ENCODE measurements at regions not wholly inside any gene's neighbourhood (a gene's known extent, or its start where the extent isn't known, plus 50 kb on each side); places are given as distances from the start of the nearest gene placed in this dataset.

DNA sequence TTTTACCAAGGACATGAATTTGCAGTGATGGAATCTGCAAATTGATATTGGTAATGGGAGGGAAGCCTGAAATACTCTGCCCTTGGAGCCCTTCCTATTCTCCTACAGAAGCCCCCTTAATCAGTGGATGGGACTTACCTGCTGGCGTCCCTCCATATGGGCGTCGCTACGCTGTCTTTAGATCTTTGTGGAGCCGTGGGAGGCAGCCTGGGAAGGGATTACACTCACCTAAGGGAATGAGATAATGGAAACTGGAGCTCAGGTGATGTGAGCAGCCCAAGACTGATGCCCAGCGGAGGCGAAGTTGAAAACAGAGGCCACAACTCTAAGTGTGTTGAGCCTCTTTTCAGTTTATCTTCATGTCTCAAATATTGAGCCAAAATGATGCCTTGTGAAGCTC is 306.6 kb downstream of the MYCN start:
- TF ChIP-seq, protein P1, sequence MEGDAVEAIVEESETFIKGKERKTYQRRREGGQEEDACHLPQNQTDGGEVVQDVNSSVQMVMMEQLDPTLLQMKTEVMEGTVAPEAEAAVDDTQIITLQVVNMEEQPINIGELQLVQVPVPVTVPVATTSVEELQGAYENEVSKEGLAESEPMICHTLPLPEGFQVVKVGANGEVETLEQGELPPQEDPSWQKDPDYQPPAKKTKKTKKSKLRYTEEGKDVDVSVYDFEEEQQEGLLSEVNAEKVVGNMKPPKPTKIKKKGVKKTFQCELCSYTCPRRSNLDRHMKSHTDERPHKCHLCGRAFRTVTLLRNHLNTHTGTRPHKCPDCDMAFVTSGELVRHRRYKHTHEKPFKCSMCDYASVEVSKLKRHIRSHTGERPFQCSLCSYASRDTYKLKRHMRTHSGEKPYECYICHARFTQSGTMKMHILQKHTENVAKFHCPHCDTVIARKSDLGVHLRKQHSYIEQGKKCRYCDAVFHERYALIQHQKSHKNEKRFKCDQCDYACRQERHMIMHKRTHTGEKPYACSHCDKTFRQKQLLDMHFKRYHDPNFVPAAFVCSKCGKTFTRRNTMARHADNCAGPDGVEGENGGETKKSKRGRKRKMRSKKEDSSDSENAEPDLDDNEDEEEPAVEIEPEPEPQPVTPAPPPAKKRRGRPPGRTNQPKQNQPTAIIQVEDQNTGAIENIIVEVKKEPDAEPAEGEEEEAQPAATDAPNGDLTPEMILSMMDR (conservative IDR thresholded peaks at IDR 0.05), result no peak
- Mint-ChIP-seq H3K9me3 (no peaks in the 10 kb centered on the region), H3K27ac (ENCODE audit: unreplicated experiment) (no peak overlapping the region), H3K4me1 (peaks cover 70% of the 10 kb centered on the region), H3K36me3 (ENCODE audit: low read depth) (no peaks in the 10 kb centered on the region), H3K4me3 (no peak overlapping the region), H3K27me3 (ENCODE audit: low read depth) (peaks cover 3% of the 10 kb centered on the region)
- DNase-seq (ENCODE audit: low read depth, low spot score), result no peak

DNA sequence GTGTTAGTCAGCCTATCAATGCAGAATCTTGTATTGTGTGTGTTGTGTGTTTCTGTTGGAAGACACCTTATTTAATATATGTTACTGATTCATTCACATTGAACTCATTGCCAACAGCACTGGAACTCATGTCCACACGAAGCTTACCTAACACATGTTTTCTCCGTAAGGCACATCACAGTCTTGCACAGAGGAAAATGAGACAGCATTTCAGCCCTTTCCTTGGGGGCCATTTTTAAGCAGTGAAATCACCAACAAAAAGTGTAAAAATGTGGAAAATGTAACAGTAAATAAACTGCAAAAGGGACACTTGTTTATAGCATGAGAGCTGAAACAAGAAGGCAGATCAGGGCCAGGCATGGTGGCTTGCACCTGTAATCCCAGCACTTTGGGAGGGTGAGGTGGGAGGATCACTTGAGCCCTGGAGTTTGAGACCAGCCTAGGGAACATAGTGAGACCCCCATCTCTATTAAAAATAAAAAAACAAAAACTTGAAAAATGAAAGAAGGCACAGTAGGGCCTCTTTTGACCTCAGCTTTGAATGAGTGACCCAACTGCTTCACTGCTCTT is 306.0 kb downstream of the MYCN start:
- DNase-seq (ENCODE audit: low read depth, low spot score), result no peak
- H3K4me1 Mint-ChIP-seq, result peaks cover 70% of the 10 kb centered on the region
- no peak overlapping the region for H3K27ac Mint-ChIP-seq (ENCODE audit: unreplicated experiment)
- no peaks in the 10 kb centered on the region for H3K36me3 Mint-ChIP-seq (ENCODE audit: low read depth)
- TF ChIP-seq, protein P1 (conservative IDR thresholded peaks at IDR 0.05), result no peak
- peaks cover 3% of the 10 kb centered on the region for H3K27me3 Mint-ChIP-seq (ENCODE audit: low read depth)
- H3K9me3 Mint-ChIP-seq, result no peaks in the 10 kb centered on the region
- no peak overlapping the region for H3K4me3 Mint-ChIP-seq

DNA sequence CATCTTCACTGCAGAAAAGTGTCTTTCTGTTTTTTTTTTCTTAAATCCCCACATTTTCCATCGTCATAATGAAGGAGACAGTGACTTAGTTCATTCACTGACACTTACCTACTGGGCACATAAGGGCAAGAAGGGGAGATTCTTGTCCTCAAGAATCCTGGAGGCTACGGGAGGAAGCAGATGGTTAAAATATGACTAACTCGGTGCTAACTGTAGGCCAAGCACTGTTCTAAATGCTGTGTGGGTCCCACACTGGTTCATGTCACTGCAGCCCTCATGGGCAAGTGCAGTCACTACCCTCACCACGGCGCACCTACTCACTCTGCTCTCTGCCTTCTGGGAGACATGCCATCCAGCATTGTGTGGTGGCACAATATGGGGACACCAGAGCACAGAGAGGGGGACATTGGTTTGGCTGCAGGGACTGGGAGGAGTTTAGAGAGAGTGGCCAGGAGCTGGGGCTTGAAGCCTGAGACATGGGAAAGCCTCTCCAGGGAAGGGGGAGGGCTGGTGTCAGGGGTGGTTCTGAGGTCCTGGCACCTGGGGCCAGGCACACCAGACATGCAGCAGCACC is 305.2 kb downstream of the MYCN start:
- DNase-seq (ENCODE audit: low read depth, low spot score), result no peak
- Mint-ChIP-seq H3K27me3 (ENCODE audit: low read depth) (peaks cover 3% of the 10 kb centered on the region), H3K4me3 (no peak overlapping the region), H3K4me1 (peaks cover 70% of the 10 kb centered on the region), H3K27ac (ENCODE audit: unreplicated experiment) (peak overlapping the region; percentile 37), H3K9me3 (no peaks in the 10 kb centered on the region), H3K36me3 (ENCODE audit: low read depth) (no peaks in the 10 kb centered on the region)
- TF ChIP-seq, protein P1 (conservative IDR thresholded peaks at IDR 0.05), result no peak

DNA sequence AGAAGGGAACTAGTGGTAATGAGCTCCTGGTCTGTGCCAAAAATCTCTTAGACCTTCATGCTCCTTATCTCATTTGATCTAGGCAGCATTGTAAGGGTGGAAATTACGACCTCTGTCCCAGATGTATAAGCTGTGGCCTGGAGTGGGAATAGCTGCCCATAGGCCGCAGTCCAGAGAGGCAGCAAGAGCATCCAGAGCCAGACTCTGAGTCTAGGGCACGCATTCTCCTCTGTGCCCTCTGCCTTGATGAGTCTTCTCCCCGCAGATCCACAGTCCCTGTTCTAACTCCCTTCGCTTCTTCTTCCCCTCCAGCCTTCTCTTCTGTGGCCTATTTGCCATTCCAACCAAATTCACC is 304.6 kb downstream of the MYCN start:
- Mint-ChIP-seq H3K36me3 (ENCODE audit: low read depth) (no peaks in the 10 kb centered on the region), H3K27me3 (ENCODE audit: low read depth) (peaks cover 3% of the 10 kb centered on the region), H3K4me1 (peaks cover 71% of the 10 kb centered on the region), H3K9me3 (no peaks in the 10 kb centered on the region), H3K4me3 (no peak overlapping the region), H3K27ac (ENCODE audit: unreplicated experiment) (peak overlapping the region; percentile 45)
- TF ChIP-seq, protein P1 (conservative IDR thresholded peaks at IDR 0.05), result no peak
- DNase-seq (ENCODE audit: low read depth, low spot score), result no peak

DNA sequence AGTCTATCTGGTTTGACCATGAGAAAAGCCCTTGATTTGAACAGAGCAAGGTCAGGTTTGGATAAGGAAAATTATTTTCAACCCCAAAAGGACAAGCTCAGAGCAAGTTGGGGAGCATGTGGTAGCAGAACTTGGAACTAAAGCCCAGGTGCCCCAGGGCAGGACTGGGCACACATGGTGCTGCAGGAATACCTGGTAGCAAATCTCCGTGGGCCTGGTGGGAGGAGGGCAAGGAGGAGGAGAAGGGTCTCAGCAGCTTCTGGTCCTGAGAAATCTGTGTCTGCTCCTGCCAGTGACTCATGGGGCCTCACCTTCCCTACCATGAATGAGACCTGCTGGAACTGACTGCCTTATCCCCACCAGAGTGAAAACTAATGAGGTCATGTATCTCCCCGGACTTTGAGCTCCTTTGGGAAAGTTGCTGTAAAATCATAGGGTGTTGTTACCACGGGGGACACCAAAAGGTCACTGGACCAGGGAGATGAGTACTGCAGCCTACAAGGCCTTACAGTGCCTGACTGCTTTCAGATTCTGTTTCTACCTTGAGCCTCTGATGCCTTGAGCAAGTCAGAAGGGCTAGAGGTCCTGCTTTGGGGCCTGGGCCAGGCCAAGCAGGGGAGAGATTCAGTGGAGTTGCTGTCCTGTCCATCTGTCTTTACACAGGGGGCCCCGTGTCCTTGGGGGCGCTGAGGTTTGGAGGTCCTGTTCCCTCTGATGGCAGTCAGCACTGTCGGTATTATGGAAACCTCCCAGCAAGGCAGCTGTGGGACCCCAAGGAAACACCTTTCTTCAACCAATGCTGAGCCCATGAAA is 304.0 kb downstream of the MYCN start:
- no peaks in the 10 kb centered on the region for H3K36me3 Mint-ChIP-seq (ENCODE audit: low read depth)
- peaks cover 70% of the 10 kb centered on the region for H3K4me1 Mint-ChIP-seq
- DNase-seq (ENCODE audit: low read depth, low spot score), result no peak
- TF ChIP-seq, protein P1 (conservative IDR thresholded peaks at IDR 0.05), result no peak
- peaks cover 2% of the 10 kb centered on the region for H3K27me3 Mint-ChIP-seq (ENCODE audit: low read depth)
- no peaks in the 10 kb centered on the region for H3K9me3 Mint-ChIP-seq
- no peak overlapping the region for H3K27ac Mint-ChIP-seq (ENCODE audit: unreplicated experiment)
- H3K4me3 Mint-ChIP-seq, result no peak overlapping the region

All from neural crest cell (in vitro differentiated cells).